ENCODE measurements at regions not wholly inside any gene's neighbourhood (a gene's known extent, or its start where the extent isn't known, plus 50 kb on each side); places are given as distances from the start of the nearest gene placed in this dataset.

DNA sequence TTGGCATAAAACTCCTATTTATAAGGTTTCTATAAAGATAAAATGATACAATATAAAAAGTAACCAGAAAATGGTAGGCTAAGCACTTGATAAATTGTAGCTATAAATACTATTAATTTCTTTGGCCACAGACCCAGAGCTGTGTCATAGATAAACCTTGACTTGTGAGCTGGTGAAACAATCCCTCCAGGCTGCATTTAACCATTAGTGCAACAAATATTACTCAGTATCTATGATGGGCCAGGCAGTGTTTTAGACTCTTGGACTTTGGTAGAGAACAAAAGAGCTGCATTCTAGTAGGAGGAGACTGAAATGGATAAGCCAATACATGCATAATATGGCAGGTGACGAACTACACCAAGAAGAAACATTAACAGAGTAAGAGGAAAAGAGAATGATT is 178.1 kb downstream of the BTG1 start:
- no peak for DNase-seq (ENCODE audit: low read depth)

DNA sequence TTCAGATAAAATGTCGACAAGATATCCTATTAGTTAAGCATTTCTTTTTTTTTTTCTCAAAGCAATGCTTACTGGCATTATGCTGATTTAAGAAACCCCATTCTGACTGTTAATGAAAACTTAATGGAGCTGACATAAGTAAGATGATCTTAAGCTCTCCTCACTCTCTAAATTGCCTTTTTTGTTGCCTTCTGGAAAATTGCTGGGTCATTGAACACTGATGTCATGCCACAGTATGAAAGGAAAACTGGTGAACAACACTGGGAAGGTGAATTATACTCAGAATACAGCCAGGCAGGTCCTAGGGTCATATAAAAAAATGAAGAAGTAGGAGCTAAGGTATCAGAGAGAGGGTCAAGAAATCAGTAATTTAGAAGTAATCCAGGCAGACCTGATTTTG is 179.9 kb downstream of the BTG1 start:
- no peak for DNase-seq (ENCODE audit: low read depth)

DNA sequence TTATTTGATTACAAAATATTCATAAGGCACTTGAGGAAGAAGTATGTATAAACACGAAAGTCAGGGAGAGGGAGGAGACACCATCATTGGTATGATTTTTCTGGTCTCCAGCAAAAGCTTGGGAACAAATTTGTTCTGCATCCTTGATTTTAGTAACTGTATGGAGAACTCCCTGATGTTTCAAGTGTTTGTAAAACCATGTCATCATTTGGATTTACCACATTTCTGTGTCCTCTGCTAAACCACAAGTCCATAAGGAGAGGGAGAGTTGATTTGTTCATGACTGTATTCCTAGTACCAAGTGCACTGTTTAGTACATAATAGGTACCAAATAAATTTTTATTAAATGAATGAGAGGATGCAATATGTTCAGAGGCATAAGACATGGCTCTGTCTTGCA is 181.1 kb downstream of the BTG1 start:
- no peak for DNase-seq (ENCODE audit: low read depth)

DNA sequence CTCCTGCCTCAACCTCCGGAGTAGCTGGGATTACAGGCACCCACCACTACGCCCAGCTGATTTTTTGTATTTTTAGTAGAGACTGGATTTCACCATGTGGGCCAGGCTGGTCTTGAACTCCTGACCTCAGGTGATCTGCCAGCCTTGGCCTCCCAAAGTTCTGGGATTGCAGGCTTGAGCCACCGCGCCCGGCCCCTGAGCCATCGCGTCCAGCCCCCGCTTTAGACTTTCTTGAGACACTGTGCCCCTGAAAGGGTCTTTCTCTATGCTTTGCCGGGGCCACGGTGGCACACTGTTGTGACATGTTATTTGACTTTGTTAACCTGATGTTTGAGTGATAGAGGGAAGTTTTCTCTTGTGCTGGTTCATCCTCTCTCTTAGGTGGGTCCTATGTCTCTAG is 186.4 kb downstream of the BTG1 start:
- DNase-seq (ENCODE audit: low read depth), result no peak

GRCh38 chr12:91958816-91959215 is 186.8 kb downstream of the BTG1 start:
- no peak for DNase-seq (ENCODE audit: low read depth)

GRCh38 chr12:91954747-91955146 is 190.9 kb downstream of the BTG1 start:
- DNase-seq (ENCODE audit: low read depth), result no peak

GRCh38 chr12:91954326-91954725 is 191.3 kb downstream of the BTG1 start:
- DNase-seq (ENCODE audit: low read depth), result no peak

GRCh38 chr12:91952916-91953315 is 192.7 kb downstream of the BTG1 start:
- DNase-seq (ENCODE audit: low read depth), result no peak

- DNase-seq (ENCODE audit: low read depth), result no peak
Observed at GRCh38 chr12:91951571-91951970, 194.1 kb downstream of the BTG1 start.

DNA sequence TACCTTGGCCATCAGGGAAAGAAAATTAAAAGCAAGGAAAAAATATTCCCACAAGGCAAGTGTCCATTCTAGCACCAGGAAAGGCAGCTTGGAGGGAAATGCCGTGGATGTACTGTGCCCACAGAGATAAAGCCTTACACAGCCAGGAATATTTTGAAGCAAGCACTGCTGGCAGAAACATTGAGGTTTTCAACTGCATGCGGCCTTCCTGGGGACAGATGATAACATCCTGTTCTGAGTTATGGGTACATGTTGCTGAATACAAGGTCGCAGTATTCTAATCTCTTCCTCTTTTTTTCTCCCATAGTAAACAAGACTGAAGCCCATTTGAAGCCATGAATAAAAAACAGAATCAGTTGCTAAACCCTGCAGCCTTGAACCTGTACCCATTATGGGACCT is 197.1 kb downstream of the BTG1 start:
- no peak for DNase-seq (ENCODE audit: low read depth)

- DNase-seq (ENCODE audit: low read depth), result no peak
Observed at GRCh38 chr12:91947459-91947858, 198.2 kb downstream of the BTG1 start.

- no peak for DNase-seq (ENCODE audit: low read depth)
Observed at GRCh38 chr12:91944637-91945036, 201.0 kb downstream of the BTG1 start.

- no peak for DNase-seq (ENCODE audit: low read depth)
Observed at GRCh38 chr12:91940826-91941570, 204.6 kb downstream of the BTG1 start.

DNA sequence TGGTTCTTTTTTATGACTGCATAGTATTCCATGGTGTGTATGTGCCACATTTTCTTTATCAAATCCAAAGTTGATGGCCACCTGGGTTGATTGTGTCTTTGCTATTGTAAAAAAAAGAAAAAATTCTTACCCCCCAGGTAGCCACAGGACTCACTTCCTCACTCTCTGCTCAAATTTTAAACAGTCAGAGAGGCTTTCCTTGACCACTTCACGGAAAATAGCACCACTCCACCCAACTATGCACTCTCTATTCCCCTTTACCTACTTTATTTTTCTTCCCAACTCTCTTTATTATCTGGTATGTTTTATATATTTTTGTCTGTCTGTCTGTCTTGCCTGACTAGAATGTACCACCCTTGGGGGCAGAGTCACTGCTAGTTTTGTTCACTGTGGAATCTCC is 205.3 kb downstream of the BTG1 start:
- no peak for DNase-seq (ENCODE audit: low read depth)

DNA sequence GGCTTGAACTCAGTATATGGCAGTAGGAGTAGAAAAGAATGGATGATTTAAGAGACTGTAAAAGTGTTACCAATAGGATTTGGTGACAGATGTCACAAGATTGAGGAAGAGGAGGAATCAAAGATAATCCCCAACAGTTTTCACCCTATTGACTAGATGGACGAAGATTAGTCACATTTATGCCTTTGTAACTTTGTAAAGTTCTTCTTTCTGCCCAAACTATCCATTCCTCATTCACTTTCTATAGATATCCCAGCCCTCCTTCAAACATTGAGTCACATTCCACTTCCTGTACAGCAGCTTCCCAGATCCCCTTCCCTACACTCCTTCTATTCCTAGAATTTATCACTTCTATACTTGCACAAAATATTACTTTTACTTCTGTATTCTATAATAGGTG is 207.9 kb downstream of the BTG1 start:
- DNase-seq (ENCODE audit: low read depth), result no peak

DNA sequence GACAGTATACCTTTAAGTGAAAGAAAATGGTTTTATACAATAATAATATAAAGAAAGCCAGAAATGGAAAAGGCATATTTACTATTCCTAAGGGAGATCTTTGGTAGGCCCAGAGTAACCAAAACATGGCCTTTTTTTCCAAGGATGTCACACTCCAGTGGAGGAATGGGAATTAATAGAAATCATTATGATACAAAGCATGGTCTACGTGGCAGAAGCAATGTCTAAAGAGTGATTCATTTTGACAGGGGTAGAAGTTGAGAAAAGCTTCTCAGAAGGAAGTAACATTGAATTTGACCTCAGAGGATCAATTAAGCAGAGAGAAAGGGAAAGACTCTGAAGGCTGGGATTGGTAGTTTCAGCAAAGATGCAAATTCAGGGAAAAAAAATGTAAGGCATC is 208.6 kb downstream of the BTG1 start:
- no peak for DNase-seq (ENCODE audit: low read depth)

- DNase-seq (ENCODE audit: low read depth), result no peak
Observed at GRCh38 chr12:91935296-91935695, 210.3 kb downstream of the BTG1 start.

- no peak for DNase-seq (ENCODE audit: low read depth)
Observed at GRCh38 chr12:91931111-91931510, 214.5 kb downstream of the BTG1 start.

DNA sequence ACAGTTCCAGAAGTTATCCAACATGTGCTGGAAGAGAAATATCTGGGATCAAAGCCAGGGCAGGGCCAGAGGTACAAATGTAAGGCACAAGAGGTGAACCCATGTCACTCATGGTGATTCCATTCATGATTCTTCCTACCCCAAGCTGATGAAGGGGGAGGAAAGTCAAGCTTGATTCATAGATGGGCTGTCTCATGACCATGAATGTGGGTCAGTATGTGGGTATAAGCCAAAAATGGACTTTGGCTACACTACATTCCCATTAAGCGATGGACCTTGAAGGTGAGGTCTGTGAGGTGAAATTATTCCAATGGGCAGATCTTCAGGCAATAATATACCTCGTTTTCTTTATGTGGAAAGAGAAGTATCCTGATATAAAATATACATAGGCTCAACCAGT is 217.1 kb downstream of the BTG1 start:
- DNase-seq (ENCODE audit: low read depth), result no peak

DNA sequence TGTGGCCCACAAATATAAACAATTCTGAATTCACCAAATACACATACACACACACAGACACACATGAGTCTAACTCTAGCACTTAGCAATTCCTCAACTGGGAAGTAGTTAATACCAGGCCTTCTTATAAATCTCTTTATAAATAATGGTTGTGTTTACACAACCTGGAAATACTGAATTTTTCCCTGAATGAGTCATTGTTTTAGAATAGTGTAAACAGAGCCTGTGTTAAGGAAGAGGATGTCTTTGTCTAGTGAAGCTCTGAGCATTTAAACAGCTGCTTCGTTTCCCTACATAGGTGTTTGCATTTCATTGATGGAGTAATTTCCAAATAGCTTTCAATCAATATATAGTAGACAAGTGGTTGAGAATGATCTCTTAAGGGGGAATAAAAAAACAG is 218.8 kb downstream of the BTG1 start:
- DNase-seq (ENCODE audit: low read depth), result no peak

- no peak for DNase-seq (ENCODE audit: low read depth)
Observed at GRCh38 chr12:91924827-91925226, 220.8 kb downstream of the BTG1 start.

- DNase-seq (ENCODE audit: low read depth), result no peak
Observed at GRCh38 chr12:91923864-91924263, 221.8 kb downstream of the BTG1 start.

GRCh38 chr12:91922674-91923073 is 223.0 kb downstream of the BTG1 start:
- no peak for DNase-seq (ENCODE audit: low read depth)

- no peak for DNase-seq (ENCODE audit: low read depth)
Observed at GRCh38 chr12:91922139-91922538, 223.5 kb downstream of the BTG1 start.

DNA sequence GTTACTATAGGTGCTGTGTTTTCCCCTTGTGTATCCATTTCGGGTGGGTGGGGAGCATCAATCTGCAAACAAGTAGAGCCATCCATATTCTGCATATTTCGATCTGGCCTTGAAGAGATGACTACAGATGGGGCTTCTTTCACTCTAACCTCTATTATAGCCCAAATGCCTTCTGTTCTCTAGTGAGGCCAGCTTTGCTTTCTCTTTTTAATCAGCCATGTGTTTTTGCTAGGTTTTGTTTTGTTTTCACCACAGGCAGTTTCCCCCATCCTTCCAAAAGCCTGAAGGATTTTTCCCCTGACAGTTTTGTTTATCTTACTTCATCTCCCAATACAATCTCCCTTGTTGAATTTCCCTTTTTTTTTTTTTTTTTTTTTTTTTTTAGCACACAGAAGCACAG is 224.1 kb downstream of the BTG1 start:
- DNase-seq (ENCODE audit: low read depth), result no peak
